Endothelial cell (in vitro differentiated cells): ENCODE measurements at regions not wholly inside any gene's neighbourhood (a gene's known extent, or its start where the extent isn't known, plus 50 kb on each side); places are given as distances from the start of the nearest gene placed in this dataset.

Experiments used
- DNase-seq: peaks from one replicate; pipeline ENCODE4 v3.0.0; 2021; ENCODE audit warnings: low spot score
- H3K27ac Mint-ChIP-seq: one replicate; pipeline ENCODE4 v1.8.0; 2021; ENCODE audit warnings: mixed read lengths, inconsistent platforms; ENCODE audit not compliant: unreplicated experiment
- H3K27me3 Mint-ChIP-seq: one replicate; pipeline ENCODE4 v1.8.0; 2021; ENCODE audit warnings: mild to moderate bottlenecking, moderate library complexity, mixed read lengths, inconsistent platforms; ENCODE audit not compliant: unreplicated experiment
- H3K36me3 Mint-ChIP-seq: one replicate; pipeline ENCODE4 v1.8.0; 2021; ENCODE audit warnings: mild to moderate bottlenecking, low read depth, mixed read lengths, inconsistent platforms; ENCODE audit not compliant: unreplicated experiment
- H3K4me1 Mint-ChIP-seq: one replicate; pipeline ENCODE4 v1.8.0; 2021; ENCODE audit warnings: mild to moderate bottlenecking, mixed read lengths, inconsistent platforms; ENCODE audit not compliant: unreplicated experiment
- H3K4me3 Mint-ChIP-seq: one replicate; pipeline ENCODE4 v1.8.0; 2021; ENCODE audit warnings: mild to moderate bottlenecking, mixed read lengths, inconsistent platforms; ENCODE audit not compliant: unreplicated experiment
- H3K9me3 Mint-ChIP-seq: one replicate; pipeline ENCODE4 v1.8.0; 2021; ENCODE audit warnings: mixed read lengths, inconsistent platforms; ENCODE audit not compliant: unreplicated experiment
- CTCF ChIP-seq: fragments of 200-600 bp; sonication (generic); IDR thresholded peaks from one replicate; pipeline ENCODE4 v1.5.0; 2021; ENCODE audit warnings: antibody characterized with exemption; ENCODE audit not compliant: unreplicated experiment

GRCh38 chr3:104711406-104711805 is 655.3 kb upstream of the ALCAM start:
- H3K4me3 Mint-ChIP-seq: no peak overlapping the region
- H3K36me3 Mint-ChIP-seq: no peaks in the 10 kb centered on the region
- no peaks in the 10 kb centered on the region for H3K27me3 Mint-ChIP-seq
- no peaks in the 10 kb centered on the region for H3K9me3 Mint-ChIP-seq
- no peaks in the 10 kb centered on the region for H3K4me1 Mint-ChIP-seq
- H3K27ac Mint-ChIP-seq: no peak overlapping the region
- TF ChIP-seq CTCF: no peak
- no peak for DNase-seq

- TF ChIP-seq CTCF: no peak
- no peaks in the 10 kb centered on the region for H3K4me1 Mint-ChIP-seq
- no peaks in the 10 kb centered on the region for H3K36me3 Mint-ChIP-seq
- DNase-seq: no peak
- H3K27ac Mint-ChIP-seq: no peak overlapping the region
- H3K4me3 Mint-ChIP-seq: no peak overlapping the region
- H3K9me3 Mint-ChIP-seq: no peaks in the 10 kb centered on the region
- H3K27me3 Mint-ChIP-seq: no peaks in the 10 kb centered on the region
Observed at GRCh38 chr3:104715972-104716371, 650.7 kb upstream of the ALCAM start.

- DNase-seq: no peak
- Mint-ChIP-seq H3K4me1 (no peaks in the 10 kb centered on the region), H3K9me3 (no peaks in the 10 kb centered on the region), H3K4me3 (no peak overlapping the region), H3K27ac (no peak overlapping the region), H3K27me3 (no peaks in the 10 kb centered on the region), H3K36me3 (no peaks in the 10 kb centered on the region)
- no peak for TF ChIP-seq CTCF
Observed at GRCh38 chr3:104717828-104718196, 648.9 kb upstream of the ALCAM start.

- no peaks in the 10 kb centered on the region for H3K4me1 Mint-ChIP-seq
- TF ChIP-seq CTCF: no peak
- no peaks in the 10 kb centered on the region for H3K36me3 Mint-ChIP-seq
- no peak for DNase-seq
- H3K4me3 Mint-ChIP-seq: no peak overlapping the region
- H3K9me3 Mint-ChIP-seq: no peaks in the 10 kb centered on the region
- H3K27me3 Mint-ChIP-seq: no peaks in the 10 kb centered on the region
- H3K27ac Mint-ChIP-seq: no peak overlapping the region
Observed at GRCh38 chr3:104723000-104723399, 643.7 kb upstream of the ALCAM start.

GRCh38 chr3:104731074-104731473 is 635.6 kb upstream of the ALCAM start:
- DNase-seq: no peak
- Mint-ChIP-seq H3K4me3 (no peak overlapping the region), H3K4me1 (no peaks in the 10 kb centered on the region), H3K9me3 (no peaks in the 10 kb centered on the region), H3K27ac (no peak overlapping the region), H3K27me3 (peaks cover 2% of the 10 kb centered on the region), H3K36me3 (no peaks in the 10 kb centered on the region)
- TF ChIP-seq CTCF: no peak
